ENCODE measurements at regions not wholly inside any gene's neighbourhood (a gene's known extent, or its start where the extent isn't known, plus 50 kb on each side); places are given as distances from the start of the nearest gene placed in this dataset.

GRCh38 chr9:32291370-32291769 is 93.1 kb upstream of the ACO1 start:
- no peaks in the 10 kb centered on the region for H3K79me2 ChIP-seq (ENCODE audit: insufficient read depth, low read length)
- H3K18ac ChIP-seq (ENCODE audit: insufficient read length, low read depth, low read length), result no peak overlapping the region
- no peak overlapping the region for H2AFZ ChIP-seq (ENCODE audit: low read length)
- no peak for DNase-seq
- H2BK15ac ChIP-seq (ENCODE audit: low read depth, low read length), result no peak overlapping the region
- Mint-ChIP-seq H3K4me3 (no peak overlapping the region), H3K9me3 (peaks cover 10 to 24% of the 10 kb centered on the region in 2 experiments), H3K36me3 (ENCODE audit: insufficient read depth in 1 of 3, low read depth in 3 of 3) (peaks cover 0 to 18% (median 15%) of the 10 kb centered on the region in 3 experiments; a peak in 5 of 7 replicates), H3K4me1 (peaks cover 2% of the 10 kb centered on the region in 2 experiments), H3K27me3 (ENCODE audit: low read depth) (no peaks in the 10 kb centered on the region; the same call in 1 of the 2 replicates), H3K27ac (no peak overlapping the region)
- no peak overlapping the region for H3K14ac ChIP-seq (ENCODE audit: insufficient read depth, low read length)
- no peak overlapping the region for H4K91ac ChIP-seq (ENCODE audit: insufficient read length, low read depth, low read length)
- H4K8ac ChIP-seq (replicated peaks; ENCODE audit: insufficient read length, low read depth, low read length), result no peak overlapping the region
- no peak overlapping the region for H3K4me2 ChIP-seq (ENCODE audit: insufficient read depth, insufficient read length, low read length)
- no peak overlapping the region for H2BK120ac ChIP-seq (ENCODE audit: low read depth, low read length, poor library complexity, severe bottlenecking)
- H3T11ph ChIP-seq (ENCODE audit: low read length), result no peak overlapping the region
- H2BK12ac ChIP-seq (ENCODE audit: insufficient read length, low read depth, low read length), result no peak overlapping the region
- no CpG with 5 or more reads among the region's 3 CpGs for WGBS (ENCODE audit: extremely low coverage, insufficient read length, low lambda C conversion rate)
- no peaks in the 10 kb centered on the region for H3K9me3 ChIP-seq (ENCODE audit: control insufficient read depth, low read depth, low read length)
- no peak overlapping the region for H3K56ac ChIP-seq (ENCODE audit: insufficient read length, low read depth, low read length)
- H4K5ac ChIP-seq (ENCODE audit: insufficient read length, low read depth, low read length), result no peak overlapping the region
- H4K20me1 ChIP-seq (ENCODE audit: control insufficient read depth, insufficient read depth, insufficient read length), result no peaks in the 10 kb centered on the region
- H3K4me1 ChIP-seq (ENCODE audit: insufficient read depth, low read length), result no peaks in the 10 kb centered on the region; the same call in 1 of the 2 replicates
- TF ChIP-seq, protein P1, sequence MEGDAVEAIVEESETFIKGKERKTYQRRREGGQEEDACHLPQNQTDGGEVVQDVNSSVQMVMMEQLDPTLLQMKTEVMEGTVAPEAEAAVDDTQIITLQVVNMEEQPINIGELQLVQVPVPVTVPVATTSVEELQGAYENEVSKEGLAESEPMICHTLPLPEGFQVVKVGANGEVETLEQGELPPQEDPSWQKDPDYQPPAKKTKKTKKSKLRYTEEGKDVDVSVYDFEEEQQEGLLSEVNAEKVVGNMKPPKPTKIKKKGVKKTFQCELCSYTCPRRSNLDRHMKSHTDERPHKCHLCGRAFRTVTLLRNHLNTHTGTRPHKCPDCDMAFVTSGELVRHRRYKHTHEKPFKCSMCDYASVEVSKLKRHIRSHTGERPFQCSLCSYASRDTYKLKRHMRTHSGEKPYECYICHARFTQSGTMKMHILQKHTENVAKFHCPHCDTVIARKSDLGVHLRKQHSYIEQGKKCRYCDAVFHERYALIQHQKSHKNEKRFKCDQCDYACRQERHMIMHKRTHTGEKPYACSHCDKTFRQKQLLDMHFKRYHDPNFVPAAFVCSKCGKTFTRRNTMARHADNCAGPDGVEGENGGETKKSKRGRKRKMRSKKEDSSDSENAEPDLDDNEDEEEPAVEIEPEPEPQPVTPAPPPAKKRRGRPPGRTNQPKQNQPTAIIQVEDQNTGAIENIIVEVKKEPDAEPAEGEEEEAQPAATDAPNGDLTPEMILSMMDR (conservative IDR thresholded peaks at IDR 0.05), result no peak
- H3K27ac ChIP-seq (ENCODE audit: insufficient read length, low read depth, low read length), result no peak overlapping the region
- H3K9ac ChIP-seq (ENCODE audit: extremely low read depth, insufficient read length, low read length), result no peak overlapping the region
- no peak overlapping the region for H3K4ac ChIP-seq (ENCODE audit: low read depth, low read length)
- H3K23ac ChIP-seq (ENCODE audit: insufficient read length, low read depth, low read length), result no peak overlapping the region
- H2AK5ac ChIP-seq (ENCODE audit: insufficient read length, low read length), result no peak overlapping the region
- no peaks in the 10 kb centered on the region for H3K27me3 ChIP-seq (ENCODE audit: insufficient read depth, low read length)
- H3K79me1 ChIP-seq (ENCODE audit: insufficient read depth, low read depth, low read length, poor library complexity, severe bottlenecking), result no peaks in the 10 kb centered on the region
- H3K23me2 ChIP-seq (ENCODE audit: insufficient read length, low read depth, low read length, poor library complexity, severe bottlenecking), result no peaks in the 10 kb centered on the region
- H2BK5ac ChIP-seq (ENCODE audit: insufficient read length, low read length), result no peak overlapping the region
- H2BK20ac ChIP-seq (ENCODE audit: low read depth, low read length, poor library complexity, severe bottlenecking), result no peak overlapping the region

Data from H9 (cell line).